HL-60 (cell line): ENCODE measurements at regions not wholly inside any gene's neighbourhood (a gene's known extent, or its start where the extent isn't known, plus 50 kb on each side); places are given as distances from the start of the nearest gene placed in this dataset.

Source experiments
- DNase-seq, 2 experiments: peaks; one replicate each; pipeline ENCODE4 v3.0.0-alpha.2; 2010 to 2020; ENCODE audit warnings: low read depth in 1 of 2, low spot score in 1 of 2
- H3K27ac ChIP-seq: fragments of 250-450 bp; sonication (Bioruptor Pico); replicated peaks from 2 replicates; pipeline ENCODE4 v1.5.1; 2020; ENCODE audit warnings: mild to moderate bottlenecking, moderate library complexity
- H3K27me3 ChIP-seq: fragments of 250-450 bp; sonication (Bioruptor Pico); 2 replicates; pipeline ENCODE4 v1.5.1; 2021; ENCODE audit warnings: mild to moderate bottlenecking, moderate library complexity; ENCODE audit not compliant: insufficient read depth, poor library complexity, severe bottlenecking
- H3K4me3 ChIP-seq: replicated peaks from 2 replicates; pipeline ENCODE4 v1.5.1; 2011; ENCODE audit warnings: mild to moderate bottlenecking, control low read depth, low read length; ENCODE audit not compliant: insufficient read depth
- GABPA ChIP-seq: IDR thresholded peaks from 2 replicates; pipeline ENCODE4 v1.6.1; 2012; ENCODE audit warnings: low read depth
- POLR2AphosphoS5 ChIP-seq: IDR thresholded peaks from 2 replicates; pipeline ENCODE4 v1.6.1; 2012; ENCODE audit warnings: low read depth
- SPI1 ChIP-seq: IDR thresholded peaks from 2 replicates; pipeline ENCODE4 v1.6.1; 2012; ENCODE audit warnings: low read depth, mild to moderate bottlenecking, borderline replicate concordance
- TF ChIP-seq, protein P1 (sequence below): IDR thresholded peaks from one replicate; pipeline ENCODE4 v1.5.1; 2011; ENCODE audit warnings: low read length, control low read depth, inconsistent platforms; ENCODE audit not compliant: insufficient read depth
- TF ChIP-seq, protein P2 (sequence below): IDR thresholded peaks from 2 replicates; pipeline ENCODE4 v1.6.1; 2012; ENCODE audit warnings: low read depth; ENCODE audit not compliant: insufficient replicate concordance

DNA sequence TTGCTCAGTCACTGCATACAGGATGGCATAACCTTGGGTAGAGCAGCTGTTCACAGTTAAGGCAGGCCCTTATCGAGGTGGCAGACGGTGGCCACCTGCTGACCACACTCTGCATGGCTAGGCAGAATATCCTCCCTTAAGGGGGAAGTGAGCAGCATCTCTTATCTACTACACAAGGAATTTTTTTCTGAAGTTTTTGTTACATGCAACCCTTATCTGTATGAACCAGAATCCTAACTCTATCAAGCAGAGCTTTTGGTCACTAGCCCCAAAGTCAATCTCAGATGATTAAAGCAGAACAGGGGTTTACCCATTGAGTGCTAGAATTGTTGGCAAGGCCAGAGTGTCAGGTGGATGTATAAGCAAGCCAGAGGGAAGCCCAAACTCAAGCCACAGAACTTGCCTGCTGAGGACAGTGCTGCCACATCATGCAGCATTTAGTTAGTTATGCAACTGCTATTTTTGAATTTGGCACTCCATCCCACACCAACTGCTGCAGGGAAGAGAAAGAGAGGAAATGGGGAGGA, 192.8 kb downstream of the TBX5 start:
- DNase-seq = no peak
- H3K4me3 ChIP-seq = no peak overlapping the region
- no peaks in the 10 kb centered on the region for H3K27me3 ChIP-seq
- no peak overlapping the region for H3K27ac ChIP-seq
- TF ChIP-seq SPI1 = no peak
- TF ChIP-seq, protein P1, sequence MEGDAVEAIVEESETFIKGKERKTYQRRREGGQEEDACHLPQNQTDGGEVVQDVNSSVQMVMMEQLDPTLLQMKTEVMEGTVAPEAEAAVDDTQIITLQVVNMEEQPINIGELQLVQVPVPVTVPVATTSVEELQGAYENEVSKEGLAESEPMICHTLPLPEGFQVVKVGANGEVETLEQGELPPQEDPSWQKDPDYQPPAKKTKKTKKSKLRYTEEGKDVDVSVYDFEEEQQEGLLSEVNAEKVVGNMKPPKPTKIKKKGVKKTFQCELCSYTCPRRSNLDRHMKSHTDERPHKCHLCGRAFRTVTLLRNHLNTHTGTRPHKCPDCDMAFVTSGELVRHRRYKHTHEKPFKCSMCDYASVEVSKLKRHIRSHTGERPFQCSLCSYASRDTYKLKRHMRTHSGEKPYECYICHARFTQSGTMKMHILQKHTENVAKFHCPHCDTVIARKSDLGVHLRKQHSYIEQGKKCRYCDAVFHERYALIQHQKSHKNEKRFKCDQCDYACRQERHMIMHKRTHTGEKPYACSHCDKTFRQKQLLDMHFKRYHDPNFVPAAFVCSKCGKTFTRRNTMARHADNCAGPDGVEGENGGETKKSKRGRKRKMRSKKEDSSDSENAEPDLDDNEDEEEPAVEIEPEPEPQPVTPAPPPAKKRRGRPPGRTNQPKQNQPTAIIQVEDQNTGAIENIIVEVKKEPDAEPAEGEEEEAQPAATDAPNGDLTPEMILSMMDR = no peak
- no peak for TF ChIP-seq GABPA
- TF ChIP-seq POLR2AphosphoS5 = no peak
- TF ChIP-seq, protein P2, sequence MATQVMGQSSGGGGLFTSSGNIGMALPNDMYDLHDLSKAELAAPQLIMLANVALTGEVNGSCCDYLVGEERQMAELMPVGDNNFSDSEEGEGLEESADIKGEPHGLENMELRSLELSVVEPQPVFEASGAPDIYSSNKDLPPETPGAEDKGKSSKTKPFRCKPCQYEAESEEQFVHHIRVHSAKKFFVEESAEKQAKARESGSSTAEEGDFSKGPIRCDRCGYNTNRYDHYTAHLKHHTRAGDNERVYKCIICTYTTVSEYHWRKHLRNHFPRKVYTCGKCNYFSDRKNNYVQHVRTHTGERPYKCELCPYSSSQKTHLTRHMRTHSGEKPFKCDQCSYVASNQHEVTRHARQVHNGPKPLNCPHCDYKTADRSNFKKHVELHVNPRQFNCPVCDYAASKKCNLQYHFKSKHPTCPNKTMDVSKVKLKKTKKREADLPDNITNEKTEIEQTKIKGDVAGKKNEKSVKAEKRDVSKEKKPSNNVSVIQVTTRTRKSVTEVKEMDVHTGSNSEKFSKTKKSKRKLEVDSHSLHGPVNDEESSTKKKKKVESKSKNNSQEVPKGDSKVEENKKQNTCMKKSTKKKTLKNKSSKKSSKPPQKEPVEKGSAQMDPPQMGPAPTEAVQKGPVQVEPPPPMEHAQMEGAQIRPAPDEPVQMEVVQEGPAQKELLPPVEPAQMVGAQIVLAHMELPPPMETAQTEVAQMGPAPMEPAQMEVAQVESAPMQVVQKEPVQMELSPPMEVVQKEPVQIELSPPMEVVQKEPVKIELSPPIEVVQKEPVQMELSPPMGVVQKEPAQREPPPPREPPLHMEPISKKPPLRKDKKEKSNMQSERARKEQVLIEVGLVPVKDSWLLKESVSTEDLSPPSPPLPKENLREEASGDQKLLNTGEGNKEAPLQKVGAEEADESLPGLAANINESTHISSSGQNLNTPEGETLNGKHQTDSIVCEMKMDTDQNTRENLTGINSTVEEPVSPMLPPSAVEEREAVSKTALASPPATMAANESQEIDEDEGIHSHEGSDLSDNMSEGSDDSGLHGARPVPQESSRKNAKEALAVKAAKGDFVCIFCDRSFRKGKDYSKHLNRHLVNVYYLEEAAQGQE = no peak

DNA sequence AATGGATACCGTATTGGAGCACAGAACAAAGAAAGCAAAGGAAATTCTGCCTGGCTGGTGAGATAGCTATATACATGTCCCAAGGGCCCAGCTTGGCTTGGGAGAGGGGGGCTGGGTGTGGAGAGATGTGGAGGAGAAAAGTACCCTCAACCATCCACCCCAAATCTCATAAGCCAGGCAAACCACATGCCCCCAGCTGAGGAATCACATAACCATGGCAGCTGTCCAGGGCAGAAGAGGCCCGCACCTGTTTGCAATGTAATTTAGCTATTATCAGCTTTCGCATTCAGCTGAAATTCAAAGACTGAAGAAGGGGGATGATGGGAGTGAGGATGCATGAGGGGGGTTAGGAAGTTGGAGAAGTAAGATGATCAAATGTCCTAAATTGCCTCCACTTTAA, 196.1 kb downstream of the TBX5 start:
- Histone ChIP-seq H3K4me3 (no peak overlapping the region), H3K27me3 (peaks cover 5% of the 10 kb centered on the region), H3K27ac (no peak overlapping the region)
- TF ChIP-seq, protein P2 = no peak
- TF ChIP-seq, protein P1 = no peak
- TF ChIP-seq SPI1 = no peak
- DNase-seq = no peak

DNA sequence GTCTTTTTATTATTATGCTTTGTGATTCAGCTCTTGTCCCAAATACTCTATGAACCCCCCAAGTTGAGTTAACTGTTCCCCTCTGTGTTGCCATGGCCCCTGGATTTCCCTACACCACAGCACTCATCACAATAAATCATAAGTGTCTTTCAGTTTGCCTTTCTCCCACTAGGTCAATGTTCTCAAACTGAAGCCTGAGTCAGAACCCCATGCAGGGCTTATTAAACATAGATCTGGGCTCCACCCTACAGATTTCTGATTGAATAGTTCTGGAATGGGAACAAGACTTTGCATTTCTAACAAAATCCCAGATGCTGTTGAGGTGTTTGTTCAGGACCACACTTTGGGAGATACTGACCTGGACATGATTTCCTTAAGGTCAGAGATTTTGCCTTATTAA, 199.4 kb downstream of the TBX5 start:
- no peak overlapping the region for H3K4me3 ChIP-seq
- peaks cover 5% of the 10 kb centered on the region for H3K27me3 ChIP-seq
- TF ChIP-seq, protein P2 = no peak
- TF ChIP-seq GABPA (no peak), SPI1 (no peak), POLR2AphosphoS5 (no peak)
- TF ChIP-seq, protein P1 = no peak
- no peak for DNase-seq
- H3K27ac ChIP-seq = no peak overlapping the region
